C4-2B (cell line): ENCODE measurements at regions not wholly inside any gene's neighbourhood (a gene's known extent, or its start where the extent isn't known, plus 50 kb on each side); places are given as distances from the start of the nearest gene placed in this dataset.

Experiments used
- ZFX ChIP-seq: fragments of 450-650 bp; IDR thresholded peaks from 2 replicates; pipeline ENCODE4 v1.6.1; 2017
- TF ChIP-seq, protein P1 (sequence below): fragments of 450-650 bp; conservative IDR thresholded peaks from 2 replicates; pipeline ENCODE4 v1.5.1; 2017; ENCODE audit warnings: mild to moderate bottlenecking

- TF ChIP-seq, protein P1, sequence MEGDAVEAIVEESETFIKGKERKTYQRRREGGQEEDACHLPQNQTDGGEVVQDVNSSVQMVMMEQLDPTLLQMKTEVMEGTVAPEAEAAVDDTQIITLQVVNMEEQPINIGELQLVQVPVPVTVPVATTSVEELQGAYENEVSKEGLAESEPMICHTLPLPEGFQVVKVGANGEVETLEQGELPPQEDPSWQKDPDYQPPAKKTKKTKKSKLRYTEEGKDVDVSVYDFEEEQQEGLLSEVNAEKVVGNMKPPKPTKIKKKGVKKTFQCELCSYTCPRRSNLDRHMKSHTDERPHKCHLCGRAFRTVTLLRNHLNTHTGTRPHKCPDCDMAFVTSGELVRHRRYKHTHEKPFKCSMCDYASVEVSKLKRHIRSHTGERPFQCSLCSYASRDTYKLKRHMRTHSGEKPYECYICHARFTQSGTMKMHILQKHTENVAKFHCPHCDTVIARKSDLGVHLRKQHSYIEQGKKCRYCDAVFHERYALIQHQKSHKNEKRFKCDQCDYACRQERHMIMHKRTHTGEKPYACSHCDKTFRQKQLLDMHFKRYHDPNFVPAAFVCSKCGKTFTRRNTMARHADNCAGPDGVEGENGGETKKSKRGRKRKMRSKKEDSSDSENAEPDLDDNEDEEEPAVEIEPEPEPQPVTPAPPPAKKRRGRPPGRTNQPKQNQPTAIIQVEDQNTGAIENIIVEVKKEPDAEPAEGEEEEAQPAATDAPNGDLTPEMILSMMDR = no peak
- no peak for TF ChIP-seq ZFX
Measured at GRCh38 chr3:4061783-4062360, 241.3 kb upstream of the SETMAR start.
